ENCODE measurements at regions not wholly inside any gene's neighbourhood (a gene's known extent, or its start where the extent isn't known, plus 50 kb on each side); places are given as distances from the start of the nearest gene placed in this dataset.
A peak's percentile ranks its signal among the peaks of the same experiment; 100 is the strongest.

DNA sequence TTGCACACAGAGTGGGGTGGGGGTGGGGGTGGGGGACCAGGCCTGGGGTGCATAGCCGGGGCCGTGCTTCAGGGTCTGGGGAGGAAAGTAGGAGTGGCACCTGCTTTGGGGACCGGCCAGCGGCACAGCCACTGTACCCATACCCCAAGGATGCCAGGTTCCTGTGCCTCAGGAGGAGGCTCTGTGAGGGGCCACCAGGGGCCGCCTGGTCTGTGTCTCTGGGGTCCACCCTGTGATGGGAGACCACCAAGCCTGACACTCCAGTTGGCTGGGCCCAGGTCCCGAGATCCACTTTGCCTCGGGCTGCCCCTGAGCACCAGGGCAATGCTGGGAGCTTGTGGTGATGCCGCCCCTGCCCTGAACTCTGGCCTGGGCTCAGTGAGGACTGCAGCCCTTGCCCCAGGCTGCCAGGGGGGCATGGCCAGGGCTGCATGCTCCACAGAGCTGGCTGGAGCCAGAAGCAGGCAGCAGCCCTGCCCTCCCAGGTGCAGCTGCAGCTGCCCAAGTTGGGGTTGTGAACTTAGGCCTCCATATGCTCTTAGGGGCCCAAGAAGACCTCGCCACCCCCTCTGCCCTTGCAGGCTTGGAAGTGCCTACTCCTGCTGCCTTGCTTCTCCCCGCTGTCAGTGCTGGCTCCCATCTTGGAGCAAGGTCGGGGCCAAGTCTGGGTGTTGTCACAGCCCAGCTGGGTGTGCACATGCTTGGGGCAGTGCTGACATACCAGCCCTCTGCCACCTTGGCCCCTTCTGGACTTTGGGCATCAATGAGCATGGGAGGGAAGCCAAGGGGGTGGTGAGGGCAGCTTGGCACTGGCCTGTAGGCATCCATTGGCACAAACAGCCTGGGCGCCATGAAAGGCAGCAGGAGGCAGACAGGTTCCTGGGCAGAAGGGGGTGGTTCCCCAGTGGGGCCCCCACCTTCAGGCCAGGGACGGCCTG lies 123.3 kb upstream of the THY1 start:
- DNase-seq, result no peak

DNA sequence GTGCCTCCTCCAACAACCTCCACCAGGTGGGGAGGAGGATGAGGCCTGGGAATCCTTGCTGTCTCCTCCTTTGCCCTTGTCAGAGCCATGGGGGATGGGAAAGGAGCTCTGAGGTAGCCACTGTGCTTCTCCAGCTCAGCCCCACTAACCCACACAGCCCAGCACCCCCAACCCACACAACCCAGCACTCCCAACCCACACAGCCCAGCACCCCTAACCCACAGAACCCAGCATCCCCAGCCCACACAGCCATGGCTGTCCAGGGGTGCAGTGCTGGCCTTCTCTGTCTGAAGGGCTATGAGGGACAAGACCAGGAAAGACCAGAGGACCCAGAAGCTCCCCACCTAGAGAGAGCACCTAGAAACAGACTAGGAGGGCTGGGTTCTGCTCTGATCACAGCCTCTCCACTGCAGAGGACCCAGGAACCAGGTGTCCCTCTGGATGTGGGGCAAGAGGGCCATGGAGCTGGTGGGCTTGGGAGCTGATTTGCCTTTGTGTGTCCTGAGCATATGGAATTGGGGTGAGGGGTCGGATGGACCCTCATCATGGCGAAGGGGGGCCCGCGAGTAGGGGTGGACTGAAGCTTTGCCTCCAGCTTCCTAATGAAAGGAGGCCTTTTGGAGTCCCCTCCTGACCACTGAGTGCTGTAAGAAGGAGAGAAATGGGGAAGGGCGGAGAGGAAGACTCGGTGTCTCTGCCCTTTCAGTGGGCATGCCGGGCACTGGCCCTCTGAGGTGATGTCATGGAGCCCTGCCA lies 117.6 kb upstream of the THY1 start:
- no peak for DNase-seq

DNA sequence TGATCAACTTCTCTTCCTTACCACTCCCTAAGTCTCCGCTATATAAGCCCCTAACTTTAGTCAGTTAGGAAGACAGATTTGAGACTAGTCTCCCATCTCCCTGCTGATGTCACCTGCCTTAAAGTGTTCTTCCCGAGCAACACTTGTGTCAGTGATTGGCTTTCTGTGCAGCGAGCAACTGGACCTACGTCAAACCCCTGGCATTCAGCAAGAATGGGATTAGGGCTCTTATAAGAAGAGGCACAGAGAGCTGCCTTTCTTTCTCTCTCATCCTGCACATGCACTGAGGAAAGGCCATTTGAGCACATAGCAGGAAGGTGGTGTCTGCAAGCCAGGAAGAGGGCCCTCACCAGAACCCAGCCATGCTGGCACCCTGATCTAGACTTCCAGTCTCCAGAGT lies 116.6 kb upstream of the THY1 start:
- no peak for DNase-seq

DNA sequence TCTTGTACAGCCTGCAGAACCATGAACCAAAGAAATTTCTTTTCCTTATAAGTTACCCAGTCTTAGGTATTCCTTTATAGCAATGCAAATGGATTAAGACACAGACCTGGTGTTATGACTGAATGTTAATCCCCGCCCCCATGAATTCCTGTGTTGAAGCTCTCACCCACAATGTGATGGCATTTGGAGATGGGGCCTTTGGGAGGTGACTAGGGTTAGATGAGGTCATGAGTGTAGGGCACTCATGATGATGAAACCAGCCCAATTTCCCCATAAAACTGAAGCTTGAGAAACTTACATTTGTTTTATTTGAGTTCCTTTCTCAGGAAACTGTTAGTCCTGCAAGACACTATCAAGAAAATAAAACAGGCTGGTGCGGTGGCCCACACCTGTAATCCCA lies 115.8 kb upstream of the THY1 start:
- peak in 1 of 2 donors; percentile 37 for DNase-seq

DNA sequence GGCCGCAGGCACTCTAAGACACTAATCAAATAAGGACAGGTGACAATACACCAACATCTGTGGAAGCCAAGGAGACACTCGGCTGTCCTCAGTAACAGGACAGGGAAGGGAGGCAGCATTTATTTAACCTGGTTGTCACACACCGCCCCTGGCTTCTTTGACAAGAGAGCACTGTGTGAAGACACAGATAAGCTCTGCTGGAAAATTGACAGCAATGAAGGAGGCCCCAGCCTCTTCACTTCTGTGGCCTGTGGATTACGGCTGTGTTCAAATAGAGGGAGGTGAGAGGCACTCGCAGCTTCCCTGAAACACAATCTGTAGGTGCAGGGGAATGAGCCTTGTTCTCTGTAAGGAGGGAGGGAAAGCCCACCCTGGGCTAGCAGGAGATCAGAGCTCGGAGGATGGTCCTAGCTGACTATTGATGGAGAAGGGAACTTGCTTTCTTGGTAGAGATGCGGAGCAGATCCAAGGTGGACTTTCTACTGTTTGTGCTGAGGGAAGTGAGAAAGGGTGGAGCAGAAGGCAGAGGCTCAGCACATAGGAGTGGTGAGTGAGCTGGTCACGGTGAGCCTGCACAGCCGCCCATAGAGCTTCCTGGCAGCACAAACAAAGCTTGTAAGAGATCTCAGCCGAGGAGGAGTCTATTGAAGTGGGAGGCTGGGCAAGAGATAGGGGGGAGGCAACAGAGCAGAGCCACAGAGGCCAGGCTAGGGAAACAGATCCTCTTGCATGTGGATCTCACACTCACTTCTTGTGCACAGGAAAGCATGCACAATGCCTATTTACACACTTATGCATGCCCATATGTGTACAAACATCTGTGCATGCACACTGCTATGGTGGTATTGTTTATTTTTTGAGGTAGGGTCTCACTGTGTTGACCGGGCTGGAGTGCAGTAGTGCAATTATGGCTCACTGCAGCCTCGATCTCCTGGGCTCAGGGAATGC lies 114.6 kb upstream of the THY1 start:
- no peak for DNase-seq

DNA sequence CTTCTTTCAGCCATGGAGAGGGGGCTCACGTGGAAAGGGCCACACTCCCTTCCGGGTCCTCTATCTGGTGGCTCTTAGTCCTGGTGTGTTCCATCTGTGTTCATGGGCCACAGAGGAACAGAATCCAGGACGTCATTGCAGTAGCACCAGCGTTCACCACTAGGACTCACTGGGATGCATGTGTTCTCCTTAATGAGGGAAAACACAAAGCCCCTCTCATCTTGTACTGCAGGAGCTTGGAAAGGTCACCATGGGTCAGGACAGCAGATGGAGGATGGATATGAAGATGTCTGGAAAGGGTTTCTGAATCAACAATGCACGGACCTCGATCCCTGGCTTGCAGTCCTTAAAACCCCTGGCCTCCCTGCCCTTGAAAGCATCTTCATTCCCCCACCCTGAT lies 113.8 kb upstream of the THY1 start:
- DNase-seq, result no peak

DNA sequence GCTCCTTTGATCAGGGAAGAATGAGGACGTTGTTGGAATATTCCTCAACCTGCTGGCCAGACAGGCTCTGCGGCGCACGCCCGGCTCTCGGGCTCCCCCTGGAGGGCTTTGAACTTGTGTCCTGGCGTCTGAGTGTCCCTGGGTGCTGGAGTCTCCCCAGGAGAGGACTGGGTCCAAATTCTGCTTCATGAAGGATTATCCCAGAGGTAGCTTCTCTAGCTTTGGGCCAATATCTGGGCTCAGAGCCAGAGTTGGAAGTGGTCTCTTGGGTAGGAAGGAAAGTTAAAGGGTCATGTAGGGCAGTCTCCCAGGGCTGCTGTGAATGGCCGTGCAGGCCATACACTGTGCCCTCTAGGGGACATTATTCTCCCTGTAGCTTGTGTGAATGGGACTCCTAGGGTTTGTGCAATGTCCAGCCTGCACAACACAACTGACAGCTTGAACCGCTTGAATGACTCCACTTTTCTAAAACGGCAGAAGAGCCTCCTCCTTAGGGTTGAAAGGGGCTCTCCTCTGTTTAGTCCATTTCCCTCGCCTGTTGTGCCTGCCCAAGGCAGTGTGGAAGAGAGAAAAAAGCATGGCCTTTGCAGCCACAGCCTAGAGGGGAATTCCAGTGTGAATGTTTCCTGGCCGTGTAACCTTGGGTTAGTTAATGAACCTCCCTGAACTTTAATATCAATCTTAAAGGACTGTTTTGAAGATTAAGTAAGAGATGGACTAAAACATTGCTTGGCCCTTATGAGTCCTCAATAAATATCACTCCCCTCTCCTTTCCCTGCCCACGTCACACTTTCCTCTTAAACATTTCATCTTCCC lies 111.2 kb upstream of the THY1 start:
- peak; percentile 35 to 44 for DNase-seq

DNA sequence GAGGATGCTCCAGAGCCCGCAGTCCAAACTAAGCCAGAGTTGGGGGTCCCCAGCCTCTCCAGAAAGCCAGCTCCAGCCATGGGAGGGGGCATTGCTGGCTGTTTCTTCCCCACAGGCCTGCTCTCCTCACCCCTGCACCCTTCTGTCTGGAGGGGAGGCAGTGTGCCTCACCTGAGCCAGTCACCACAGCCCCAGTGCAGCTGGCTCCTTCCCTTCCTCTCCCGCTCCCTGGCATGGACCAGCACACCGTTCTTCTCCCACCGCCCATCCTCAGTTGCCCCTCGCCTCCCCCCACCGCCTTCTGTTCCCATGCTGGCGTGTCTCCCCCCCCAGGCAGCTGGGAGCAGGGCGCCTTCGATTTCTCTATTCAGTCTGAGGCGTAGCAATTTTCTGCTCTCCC lies 110.5 kb upstream of the THY1 start:
- DNase-seq, result no peak

DNA sequence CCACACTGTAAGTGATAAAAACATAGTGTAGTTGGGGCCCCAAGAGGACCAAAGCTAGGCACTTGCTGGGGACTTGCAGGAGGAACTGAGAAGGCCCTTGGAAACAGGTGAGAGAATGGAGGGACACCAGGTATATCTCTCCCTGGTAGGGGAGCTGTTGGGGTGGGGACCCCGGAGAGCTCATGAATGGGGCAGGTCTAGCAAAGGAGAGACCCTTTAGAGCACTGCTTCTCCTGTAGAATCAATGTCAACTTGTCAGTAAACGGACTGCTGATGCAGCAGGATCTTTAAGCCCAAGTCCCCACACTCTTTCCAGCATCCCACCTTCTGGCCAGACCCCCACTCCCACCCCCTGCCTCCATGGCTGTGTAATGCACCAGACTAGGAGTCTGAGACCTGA lies 109.6 kb upstream of the THY1 start:
- no peak for DNase-seq

DNA sequence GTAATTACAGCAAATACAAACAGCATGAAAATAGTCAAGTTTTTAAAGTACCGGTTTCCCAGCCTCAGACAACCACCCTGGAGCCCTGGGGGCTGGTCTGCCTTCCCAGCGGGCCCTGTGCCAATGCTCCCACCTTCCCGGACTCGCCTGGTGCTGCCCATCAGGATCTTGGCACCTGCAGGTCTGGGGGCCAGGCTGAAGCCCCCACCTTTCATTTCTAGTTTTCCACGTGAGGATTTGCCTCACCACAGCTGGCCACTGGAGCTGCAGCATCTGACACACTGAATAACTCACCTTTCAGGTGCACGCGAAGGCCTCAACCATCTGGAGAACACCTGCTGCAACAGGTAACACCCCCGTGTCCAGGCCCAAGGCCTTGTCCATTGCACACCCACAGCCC lies 108.7 kb upstream of the THY1 start:
- DNase-seq, result no peak

DNA sequence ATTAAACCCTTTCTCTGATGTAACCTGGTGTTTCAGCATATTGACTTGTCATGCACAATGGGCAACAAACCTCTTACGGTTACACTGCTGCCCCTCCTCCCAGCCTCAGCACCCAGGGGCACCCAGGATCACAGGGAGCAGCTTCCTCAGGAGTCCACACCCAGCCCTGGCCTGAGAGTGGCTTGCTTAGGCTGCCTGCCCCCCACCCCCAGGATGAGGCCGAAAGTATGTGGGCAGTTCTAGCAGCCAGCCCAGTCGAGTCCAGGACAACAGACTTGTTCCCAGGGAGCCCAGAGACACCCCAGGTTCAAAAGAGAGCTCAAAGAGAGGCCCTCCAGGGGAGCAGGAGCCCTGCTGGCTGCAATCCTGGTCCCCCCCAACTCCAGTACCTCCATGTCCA lies 108.1 kb upstream of the THY1 start:
- DNase-seq, result no peak

DNA sequence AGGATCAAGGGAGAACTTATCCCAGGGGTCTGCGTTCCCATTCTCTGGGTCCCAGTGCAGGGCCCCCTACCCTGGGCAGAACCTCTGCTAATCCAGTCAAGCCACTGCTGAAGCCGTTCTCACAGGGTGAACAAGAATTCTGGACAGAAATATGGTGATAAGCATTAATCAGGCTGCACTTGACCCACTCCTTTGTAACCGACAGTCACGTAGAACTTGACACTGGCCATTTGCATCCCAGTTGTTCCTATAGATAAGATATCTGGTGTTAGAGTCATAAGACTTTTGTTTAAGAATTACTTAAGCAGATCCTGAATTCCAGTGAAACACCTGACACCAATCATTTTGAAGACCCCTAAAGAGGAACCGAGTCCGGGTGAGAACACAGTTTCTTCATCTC lies 107.5 kb upstream of the THY1 start:
- no peak for DNase-seq

DNA sequence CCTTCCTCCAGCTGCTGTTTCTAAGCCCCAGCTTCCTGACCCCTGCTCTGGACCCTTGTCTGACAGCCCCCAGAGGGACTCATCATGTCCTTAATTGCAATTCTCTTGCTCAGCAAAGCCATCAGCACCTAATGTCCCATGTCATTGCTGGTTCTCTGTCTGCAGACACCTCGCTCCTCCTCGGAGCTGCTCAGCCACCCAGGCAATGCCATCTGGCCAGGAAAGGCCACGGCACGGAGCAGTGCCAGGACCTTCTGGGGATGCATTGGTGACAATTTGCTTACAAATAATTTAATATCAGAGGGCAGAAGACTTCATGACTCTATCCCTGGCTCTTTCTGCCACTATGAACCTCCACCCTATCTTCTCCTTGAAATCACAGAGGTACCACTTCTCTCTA lies 107.0 kb upstream of the THY1 start:
- no peak for DNase-seq

DNA sequence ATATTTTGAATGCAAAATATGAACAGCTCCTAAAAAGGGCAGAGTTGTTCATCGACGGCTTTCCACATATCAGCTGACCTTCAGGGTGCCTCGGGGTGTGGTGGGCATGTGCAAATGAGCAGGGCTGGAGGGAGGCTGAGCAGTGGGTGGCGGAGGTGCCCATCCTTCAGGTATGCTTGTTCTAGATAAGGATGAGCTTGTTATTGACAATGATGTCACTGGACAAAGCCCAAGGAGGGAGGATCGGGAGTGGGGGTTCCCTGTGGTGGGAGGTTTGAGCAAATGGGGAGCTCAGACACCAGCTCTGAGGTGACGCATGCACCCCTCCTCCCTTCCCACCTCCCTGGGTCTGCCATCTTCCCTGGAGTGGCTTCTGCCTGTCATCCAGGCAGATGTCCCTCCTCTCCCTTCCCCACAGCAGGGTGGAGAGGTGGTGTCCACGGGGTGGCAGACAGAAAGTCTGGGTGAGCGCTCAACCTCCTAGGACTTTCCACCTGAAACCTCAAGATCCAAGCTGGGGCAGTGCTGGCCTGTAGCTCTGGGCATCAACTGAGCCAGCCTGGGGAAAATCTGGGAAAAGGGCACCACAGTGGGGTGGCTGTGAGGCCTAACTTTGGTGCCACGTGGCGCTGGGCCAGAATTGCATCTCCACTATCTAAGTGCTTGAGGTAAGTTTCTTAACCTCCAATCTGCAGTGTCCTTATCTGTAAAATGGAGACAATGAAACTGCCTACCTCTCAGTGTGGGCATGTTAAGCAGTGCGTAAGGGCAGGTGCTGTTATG lies 106.3 kb upstream of the THY1 start:
- no peak for DNase-seq

DNA sequence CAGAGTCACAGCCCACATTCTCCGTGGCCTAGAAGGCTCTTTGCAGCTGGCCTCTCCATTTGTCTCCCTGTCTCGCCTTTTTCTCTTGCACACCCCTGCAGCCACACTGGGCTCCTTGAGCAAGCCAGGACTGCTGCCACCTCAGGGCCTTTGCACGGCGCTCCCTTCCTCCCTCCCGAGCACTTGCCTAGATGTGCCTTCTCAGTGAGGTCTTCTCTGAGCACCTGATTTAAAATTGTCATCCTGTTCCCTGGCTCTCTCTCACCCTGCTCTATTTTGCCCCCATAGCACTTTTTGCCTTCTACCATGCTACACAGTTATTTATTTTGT lies 102.9 kb upstream of the THY1 start:
- no peak for DNase-seq

DNA sequence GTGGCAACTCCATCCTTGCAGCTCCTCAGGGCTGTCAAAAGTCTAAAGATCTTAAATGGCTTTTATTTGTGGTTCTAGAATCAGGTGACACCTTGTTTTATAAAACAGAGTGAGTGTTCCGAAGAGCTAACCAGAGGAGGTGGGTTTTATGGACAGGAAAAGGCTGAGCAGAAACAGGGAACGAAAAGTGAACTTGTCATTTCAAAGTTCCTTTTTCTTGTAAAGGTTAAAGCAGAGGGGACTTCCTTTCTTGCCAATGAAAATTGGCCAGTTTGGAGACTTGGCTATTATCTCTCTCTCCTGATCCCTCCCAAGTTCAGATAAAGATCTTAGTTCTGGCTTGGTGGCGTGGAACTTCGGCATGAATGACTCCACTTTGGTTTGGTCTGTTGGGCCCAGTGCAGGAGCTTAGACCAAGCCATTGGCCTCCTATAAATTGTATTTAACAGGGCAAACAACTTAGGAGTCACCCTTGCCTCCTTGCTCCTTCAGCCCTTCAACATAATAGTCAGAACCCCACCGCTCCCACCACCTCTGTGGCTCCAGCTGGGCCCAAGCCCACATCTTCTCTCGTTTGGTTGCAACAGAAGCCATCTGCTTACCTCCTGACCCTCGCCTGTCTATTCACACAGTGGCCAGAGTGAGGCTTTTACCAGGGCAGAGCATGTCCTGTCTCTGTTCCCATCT lies 102.4 kb upstream of the THY1 start:
- peak in 1 of 2 donors; percentile 4 for DNase-seq

DNA sequence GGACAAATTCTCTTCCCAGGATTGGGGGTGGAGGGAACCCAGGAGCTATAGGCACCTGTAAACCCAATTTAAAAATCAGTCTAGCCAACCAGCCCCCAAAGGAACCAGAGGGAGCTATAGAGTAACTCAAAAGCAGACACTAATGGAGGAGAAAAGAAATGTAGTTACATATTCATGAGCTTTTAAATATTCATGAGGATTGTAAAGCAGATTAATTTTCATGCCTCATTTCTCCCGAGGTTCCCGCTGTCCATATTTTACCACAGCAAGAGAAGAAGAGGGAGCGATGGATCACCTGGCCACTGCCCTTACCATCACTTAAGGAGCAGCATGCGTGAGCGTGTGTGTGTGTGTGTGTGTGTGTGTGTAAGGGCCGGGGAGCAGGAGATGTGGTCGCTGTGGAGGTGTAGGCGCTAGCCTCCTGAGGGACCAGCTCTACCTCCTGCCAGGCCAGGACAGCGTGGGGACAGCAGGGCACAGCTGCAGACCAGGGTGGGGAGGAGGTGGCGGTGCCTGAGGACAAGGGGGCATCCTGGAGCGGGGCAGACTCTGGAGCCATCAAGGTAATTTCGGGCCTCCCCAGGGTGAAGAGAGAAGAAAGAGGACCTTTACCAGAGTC lies 100.7 kb upstream of the THY1 start:
- no peak for DNase-seq

DNA sequence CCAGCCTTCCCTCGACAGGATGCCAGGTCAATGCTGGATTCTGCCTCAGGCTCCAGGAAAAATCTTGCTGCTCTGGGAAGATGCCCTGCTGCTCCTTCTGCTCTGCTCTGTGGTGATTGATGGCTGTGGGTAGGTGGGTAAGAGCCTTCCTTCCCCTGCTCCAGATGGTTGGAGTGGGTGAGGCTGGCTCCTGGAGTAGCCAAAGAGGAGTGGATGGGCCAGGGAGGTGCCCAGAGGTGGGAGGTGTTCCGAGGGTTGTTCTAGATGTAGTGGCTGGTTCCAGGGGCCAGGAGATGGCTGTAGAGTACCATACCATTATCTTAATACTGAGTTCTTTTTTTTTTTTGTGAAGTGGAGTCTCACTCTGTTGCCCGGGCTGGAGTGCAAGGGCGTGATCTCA lies 99.6 kb upstream of the THY1 start:
- DNase-seq, result no peak

DNA sequence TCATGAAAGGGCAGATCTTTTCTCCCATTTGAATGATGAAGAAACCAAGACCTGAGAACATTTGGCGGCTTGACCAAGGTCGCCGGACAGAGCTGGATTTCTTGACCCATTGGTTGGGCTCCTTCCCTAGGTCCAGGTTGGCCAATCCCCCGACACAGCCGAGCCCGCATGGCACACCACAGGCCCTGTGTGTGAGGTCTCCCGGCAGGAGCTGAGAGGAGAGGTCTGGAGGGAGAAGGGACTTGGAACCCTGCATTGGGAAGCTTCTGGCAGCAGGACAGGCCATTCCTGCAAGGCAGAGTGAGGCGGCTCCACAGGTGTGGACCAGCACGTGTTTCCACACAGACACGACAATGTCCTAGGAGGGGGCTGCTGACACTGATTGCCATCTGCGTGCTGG lies 98.6 kb upstream of the THY1 start:
- DNase-seq, result no peak

DNA sequence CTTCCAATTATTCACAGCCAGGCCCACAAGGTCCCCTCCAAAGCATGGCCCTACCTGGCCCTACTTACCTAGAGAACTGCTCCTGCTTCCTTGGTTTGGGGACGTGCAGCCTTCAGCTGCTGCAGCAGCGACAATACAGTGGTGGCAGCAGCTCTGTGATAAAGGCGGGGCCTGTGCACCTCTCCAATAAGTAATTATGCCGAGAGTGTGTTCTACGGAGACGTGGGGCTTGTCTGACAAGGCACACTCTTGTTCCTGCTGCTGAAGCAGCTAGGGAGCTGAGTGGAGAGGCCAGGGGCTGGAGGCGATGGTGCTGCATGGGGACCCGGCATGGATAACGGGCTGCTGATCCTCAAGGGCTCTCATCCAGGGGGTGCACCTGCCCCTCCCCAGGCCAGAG lies 98.0 kb upstream of the THY1 start:
- no peak for DNase-seq
